ENCODE measurements at regions not wholly inside any gene's neighbourhood (a gene's known extent, or its start where the extent isn't known, plus 50 kb on each side); places are given as distances from the start of the nearest gene placed in this dataset.
A peak's percentile ranks its signal among the peaks of the same experiment; 100 is the strongest.

DNA sequence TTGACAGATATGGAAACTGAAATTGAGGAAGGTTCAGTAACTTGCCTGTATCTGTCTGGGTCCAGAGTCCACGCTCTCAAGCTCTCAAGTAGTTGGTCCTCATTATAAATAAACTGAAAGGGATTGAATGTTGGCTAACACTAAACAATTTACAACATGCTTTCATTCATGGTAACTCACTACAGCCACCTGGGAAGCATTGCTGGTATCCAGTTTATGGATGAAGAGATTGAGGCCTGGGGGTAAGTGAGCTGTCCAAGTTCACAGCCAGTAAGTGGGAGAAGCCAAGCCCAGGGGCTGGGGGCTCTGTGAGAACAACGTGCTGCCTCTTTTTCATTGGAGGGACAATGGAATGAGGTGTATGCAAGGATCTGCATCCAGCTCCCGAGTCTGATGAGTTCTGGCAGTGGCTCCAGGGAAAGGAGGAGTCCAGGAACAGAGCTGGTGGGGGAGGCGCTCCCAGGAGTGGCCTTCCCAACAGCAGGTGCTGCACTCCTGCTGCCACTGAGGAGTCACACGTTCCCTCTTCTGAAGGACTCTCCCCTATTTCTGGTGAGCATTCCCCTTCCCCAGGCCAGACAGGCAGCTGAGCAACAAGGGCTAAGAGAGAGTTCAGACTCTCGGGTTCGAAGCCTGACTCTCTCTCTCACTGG lies 175.8 kb downstream of the CSNK2A3 start:
- no peak for DNase-seq (ENCODE audit: low read depth in 2 of 2)

- no peak for DNase-seq (ENCODE audit: low read depth in 2 of 2)
Measured at GRCh38 chr11:11173316-11174025, 179.6 kb downstream of the CSNK2A3 start.

- no peak for DNase-seq (ENCODE audit: low read depth in 2 of 2)
Measured at GRCh38 chr11:11171854-11172253, 181.2 kb downstream of the CSNK2A3 start.

- DNase-seq (ENCODE audit: low read depth in 2 of 2) = peak; percentile 35 to 37
Measured at GRCh38 chr11:11171285-11171684, 181.8 kb downstream of the CSNK2A3 start.

DNA sequence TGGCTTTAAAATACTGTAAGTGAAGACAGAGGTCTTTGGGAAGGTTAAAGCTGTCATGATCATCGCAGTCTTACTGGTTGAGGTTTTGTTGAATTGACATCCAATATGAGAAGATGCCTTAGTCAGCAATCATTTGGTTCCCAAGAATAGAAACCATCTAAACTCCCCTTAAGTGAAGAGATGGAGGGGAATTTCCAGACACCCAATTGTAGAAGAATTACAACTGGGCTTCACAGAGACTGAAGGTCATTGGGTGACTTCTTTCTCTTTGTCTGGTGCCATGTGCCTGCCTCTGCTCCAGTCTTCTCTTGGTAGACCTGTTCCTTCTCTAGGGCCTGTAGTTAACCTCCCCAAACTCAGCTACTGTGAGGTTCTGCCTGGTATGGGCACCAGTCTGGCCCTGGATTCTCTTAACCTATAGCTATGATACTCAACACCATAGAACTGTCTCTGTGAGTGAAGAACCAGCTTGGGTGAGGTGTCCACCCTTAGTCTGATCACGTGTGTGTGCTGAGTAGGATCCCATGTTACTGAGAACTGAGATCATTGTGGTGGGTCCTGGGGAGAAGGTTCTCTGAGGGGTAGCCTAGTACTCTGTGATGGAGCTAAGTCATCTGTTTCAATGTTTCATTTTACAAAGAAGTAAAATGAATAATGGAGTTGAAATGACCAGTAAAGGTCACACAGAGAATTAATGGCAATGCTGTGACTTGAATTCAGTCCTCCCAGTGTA lies 182.5 kb downstream of the CSNK2A3 start:
- no peak for DNase-seq (ENCODE audit: low read depth in 2 of 2)

- no peak for DNase-seq (ENCODE audit: low read depth in 2 of 2)
Measured at GRCh38 chr11:11169715-11170351, 183.2 kb downstream of the CSNK2A3 start.

DNA sequence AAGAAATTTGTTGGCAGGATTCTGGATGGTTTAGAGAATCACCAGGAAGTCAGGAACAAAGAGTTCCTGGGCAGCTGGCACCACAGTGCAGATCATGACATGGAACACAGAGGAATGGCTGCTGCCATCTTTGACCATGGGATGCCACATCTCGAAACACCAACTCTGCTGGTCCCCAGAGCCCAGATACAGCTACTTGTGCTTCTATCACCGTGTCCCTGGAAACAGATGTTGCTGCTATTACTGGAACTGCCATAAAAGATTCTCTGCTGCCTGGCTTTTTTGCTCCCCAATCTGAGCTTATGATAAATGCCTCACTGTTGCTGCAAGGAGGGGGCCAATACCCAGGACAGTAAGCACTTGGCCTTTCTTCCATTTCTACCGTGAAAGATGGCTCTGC lies 185.2 kb downstream of the CSNK2A3 start:
- no peak for DNase-seq (ENCODE audit: low read depth in 2 of 2)

- no peak for DNase-seq (ENCODE audit: low read depth in 2 of 2)
Measured at GRCh38 chr11:11164334-11164690, 188.7 kb downstream of the CSNK2A3 start.

- no peak for DNase-seq (ENCODE audit: low read depth in 2 of 2)
Measured at GRCh38 chr11:11163669-11164333, 189.2 kb downstream of the CSNK2A3 start.

DNA sequence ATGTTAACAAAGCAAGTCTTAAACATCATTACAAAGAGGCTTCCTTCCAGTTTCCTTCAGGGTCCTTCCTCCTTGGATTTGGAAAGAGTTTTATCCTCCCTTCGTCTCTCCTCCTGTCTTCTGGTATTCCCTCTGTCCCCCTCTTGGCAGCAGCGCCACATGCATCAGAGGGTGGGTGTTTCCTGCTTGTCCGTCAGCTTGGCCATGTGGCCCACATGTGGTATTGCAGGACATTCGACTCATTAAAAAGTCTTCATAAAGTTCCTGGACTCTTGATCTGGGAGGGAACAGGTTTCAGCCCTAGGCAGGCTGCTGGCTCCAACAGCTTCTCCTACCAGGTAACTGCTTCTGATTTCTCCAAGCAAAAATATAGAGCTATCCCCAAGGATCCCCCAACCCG lies 189.8 kb downstream of the CSNK2A3 start:
- DNase-seq (ENCODE audit: low read depth in 2 of 2) = no peak

GRCh38 chr11:11157185-11157584 lies 195.9 kb downstream of the CSNK2A3 start:
- no peak for DNase-seq (ENCODE audit: low read depth in 2 of 2)

DNA sequence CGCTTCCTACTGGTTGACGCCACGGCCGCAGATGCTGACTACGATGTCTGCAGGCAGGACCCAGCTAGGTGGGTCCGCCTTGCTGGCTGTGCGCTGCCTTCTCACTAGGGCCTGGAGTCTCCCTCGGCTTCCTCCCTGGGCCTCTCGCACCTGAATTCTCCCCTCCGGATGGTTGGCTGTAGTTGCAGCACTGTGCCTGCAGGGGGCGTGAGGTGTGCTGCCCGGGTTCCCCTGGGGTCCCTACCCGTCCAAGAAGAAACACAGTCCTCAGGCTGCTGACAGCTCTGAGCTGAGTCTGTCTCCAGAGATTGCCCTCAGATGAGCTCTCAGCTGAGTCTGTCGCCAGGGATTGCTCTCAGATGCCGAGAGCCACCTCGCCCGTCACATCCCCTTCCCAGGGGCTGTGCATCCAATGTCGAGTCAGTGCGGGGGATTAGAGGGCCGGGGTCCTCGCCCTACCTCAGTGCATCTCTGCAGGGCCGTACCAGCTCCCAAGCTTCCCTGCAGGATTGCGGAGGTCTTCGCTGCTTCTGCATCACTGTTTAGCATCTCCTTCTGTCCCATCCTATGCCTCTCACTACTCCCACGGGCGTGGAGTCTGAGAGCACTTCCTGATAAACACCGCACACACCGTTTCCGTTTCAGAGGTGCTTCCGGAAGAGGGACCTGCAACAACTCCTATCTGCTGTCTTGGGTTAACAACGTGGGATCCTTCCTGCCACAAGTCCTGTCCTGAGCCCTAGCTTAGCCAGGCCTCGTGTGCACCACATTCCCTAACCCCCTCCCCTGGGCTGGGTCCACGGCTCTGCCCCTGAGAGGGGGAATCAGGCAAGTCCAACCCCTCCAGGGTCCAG lies 196.9 kb downstream of the CSNK2A3 start:
- DNase-seq (ENCODE audit: low read depth in 2 of 2) = no peak

GRCh38 chr11:11152877-11153276 lies 200.2 kb downstream of the CSNK2A3 start:
- DNase-seq (ENCODE audit: low read depth in 2 of 2) = no peak

GRCh38 chr11:11149671-11150459 lies 203.2 kb downstream of the CSNK2A3 start:
- no peak for DNase-seq (ENCODE audit: low read depth in 2 of 2)

DNA sequence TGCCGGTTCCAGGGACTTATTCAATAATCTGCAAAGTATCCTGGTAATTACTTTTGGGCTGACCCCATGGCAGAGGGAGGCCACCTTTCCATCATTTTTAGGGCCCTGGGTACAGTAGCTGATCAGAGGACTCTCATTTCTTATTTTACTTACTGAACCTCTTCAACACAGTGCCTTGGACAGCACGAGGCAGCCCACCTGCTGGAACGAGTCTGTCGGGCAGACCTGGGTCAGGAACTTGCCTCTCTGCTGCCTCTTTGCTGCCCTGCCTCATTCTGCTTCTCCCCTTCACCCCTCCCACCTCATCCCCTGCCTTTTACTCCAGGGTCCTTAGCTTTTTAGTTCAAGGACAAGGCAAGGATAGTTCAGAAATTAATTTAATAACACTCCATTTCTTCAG lies 204.5 kb downstream of the CSNK2A3 start:
- no peak for DNase-seq (ENCODE audit: low read depth in 2 of 2)

GRCh38 chr11:11148104-11148509 lies 204.9 kb downstream of the CSNK2A3 start:
- peak; percentile 87 for DNase-seq (ENCODE audit: low read depth in 2 of 2)

DNA sequence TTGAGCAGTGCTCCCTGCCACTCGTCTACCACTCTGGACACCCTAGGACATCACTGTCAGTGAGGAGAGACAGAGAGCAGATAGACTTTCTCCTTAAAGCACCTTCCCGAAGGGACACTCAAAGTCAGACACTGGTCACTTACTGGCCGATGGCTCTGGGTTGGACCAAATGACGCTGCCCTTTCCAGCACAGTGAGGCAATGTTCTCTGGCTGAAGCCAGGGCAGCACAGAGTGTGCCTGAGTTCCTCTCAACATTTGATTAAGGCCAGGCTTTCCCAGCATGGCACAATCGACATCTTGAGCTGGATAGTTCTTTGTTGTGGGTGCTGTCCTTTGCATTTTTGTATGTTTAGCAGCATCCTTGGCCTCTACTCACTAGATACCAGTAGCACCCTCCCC lies 206.2 kb downstream of the CSNK2A3 start:
- DNase-seq (ENCODE audit: low read depth in 2 of 2) = no peak

- DNase-seq (ENCODE audit: low read depth in 2 of 2) = no peak
Measured at GRCh38 chr11:11143849-11144248, 209.2 kb downstream of the CSNK2A3 start.

DNA sequence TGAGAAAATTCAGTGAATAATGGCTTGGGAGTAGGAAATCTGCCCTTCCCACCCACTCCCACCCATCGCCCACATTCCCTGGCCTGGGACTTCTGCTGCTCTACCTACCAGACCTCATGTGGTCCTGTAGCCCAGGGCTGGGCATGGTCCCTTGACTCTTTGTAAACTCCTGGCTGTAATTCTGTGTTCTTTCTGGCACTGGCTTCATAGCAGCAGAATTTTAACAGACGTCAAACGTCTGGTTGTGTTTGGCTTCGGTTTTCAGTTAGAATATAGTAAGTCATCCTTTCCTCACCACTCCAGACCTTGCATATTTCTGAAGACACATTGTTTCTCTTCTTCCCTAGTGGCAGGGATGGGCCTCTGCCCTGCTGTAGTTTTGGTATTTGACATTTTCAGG lies 210.6 kb downstream of the CSNK2A3 start:
- no peak for DNase-seq (ENCODE audit: low read depth in 2 of 2)

DNA sequence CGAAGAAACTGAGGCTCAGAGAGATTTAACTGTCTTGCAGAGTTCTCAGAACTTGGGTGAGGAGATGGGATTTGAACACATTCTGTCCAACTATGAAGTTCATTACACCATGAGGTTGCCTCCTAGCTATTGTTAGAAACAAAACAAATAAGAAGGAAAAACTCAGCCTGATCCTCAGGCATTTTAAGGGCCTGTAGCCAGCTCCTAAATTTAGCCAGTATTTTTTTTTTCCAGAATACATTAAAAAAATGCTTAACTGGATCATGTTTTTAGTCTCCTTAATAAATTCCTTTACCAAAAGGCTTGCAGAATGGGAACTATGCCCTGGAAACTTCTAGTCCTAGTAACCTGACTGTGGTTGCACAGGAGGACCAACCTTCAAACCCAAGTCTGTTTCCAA lies 212.0 kb downstream of the CSNK2A3 start:
- DNase-seq (ENCODE audit: low read depth in 2 of 2) = no peak
